ENCODE measurements at regions not wholly inside any gene's neighbourhood (a gene's known extent, or its start where the extent isn't known, plus 50 kb on each side); places are given as distances from the start of the nearest gene placed in this dataset.

DNA sequence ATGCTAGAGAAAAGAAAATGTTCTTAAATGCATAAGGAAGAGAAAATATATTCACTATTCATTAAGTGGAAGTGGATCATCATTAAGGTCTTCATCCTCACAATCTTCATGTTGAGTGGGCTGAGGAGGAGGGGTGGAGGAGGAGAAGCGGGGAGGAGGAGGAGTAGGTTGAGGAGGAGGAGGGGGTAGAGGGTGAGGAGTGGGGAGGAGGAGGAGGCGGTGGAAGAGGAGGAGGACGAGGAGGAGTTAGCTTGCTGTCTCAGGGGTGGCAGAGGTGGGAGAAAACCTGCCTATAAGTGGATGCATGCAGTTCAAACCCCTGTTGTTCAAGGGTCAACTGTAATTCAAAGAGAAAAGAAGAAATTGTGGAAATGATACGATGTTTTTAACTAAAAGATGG lies 71.6 kb downstream of the MYEOV start:
- DNase-seq (ENCODE audit: low read depth): no peak

DNA sequence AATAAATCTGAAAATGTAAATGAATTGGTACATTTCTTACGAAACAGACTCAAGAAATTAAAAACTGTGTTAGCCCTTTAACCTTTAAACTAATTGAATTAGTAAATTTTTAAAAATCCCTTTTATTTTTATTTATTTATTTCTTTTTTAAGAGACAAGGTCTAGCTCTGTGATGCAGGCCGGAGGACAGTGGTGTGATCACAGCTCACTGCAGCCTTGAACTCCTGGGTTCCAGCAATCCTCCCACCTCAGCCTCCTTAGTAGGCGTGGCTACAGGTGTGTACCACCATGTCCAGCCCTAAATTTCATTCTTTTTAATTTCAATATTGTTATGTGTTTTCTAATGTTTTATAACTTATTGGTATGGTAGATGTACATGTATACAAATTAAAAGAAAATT lies 72.6 kb downstream of the MYEOV start:
- DNase-seq (ENCODE audit: low read depth): no peak

DNA sequence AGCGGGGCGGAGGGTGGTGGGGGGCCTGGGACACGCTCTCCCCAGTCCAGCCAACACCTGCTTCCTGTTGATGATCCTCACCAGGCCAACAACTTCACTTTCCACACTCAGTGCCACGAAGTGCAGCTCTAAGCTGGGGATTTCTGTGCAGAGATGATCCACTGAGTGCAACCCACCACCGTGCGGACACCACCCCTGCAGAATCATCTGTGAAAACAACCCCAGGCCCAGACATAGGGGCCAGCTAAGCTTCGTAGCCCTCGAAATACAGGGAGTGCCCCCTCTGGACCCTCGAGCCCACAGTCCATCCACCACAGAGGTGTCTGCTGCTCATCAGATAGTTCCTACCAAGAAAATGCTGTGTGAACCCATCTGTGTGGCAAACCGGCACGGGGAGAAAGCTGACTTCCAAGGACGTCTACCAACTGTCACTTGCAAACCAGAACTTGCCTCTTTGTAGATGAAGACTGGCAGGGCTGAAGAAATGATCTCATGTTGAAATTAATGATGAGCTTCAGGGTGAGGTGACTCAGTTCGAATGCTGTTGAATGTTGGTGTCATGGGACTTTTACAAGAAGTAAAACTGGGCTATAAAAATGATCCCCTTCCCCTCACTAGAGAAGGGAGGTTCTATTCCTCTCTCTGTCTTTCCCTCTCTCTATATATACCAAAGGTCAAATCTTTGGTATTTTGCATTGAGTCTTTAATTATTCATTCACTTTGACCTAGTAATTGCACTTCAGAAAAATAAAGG lies 73.4 kb downstream of the MYEOV start:
- DNase-seq (ENCODE audit: low read depth): no peak

DNA sequence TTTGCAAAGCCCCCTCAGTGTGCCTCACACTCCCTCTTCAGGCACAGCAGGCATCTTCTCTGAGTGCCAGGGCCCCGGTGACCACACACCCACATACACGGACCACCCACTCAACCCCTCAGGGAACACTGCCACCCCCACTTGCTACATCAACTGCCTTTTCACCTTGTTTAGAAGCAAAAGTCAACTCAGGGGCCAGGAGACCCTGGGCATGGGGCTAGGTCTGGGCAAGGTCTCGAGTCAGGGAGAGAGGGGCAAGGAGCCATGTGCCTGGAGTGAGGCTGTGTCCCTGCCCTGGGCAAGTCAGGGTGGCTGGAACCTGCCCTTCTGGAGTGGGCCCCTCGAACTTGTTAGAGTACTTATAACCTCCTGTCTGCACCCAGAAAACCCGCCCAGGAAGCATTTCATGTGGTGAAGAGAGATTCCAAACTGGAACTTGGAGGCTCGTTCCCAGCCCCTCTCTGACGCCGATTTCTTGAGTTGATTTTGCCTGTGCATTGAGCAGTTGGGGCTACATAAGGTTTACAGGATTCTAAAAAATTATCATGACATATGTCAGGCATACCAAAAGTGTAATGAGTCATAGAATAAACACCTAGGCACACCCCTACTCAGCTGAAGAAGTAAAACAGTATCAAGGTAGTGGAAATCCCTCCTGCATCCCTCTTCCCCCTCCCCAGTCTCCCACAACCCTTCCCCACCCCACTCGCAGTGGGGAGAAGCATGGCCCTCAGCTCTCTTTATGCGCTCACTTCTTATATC lies 74.3 kb downstream of the MYEOV start:
- DNase-seq (ENCODE audit: low read depth): no peak

DNA sequence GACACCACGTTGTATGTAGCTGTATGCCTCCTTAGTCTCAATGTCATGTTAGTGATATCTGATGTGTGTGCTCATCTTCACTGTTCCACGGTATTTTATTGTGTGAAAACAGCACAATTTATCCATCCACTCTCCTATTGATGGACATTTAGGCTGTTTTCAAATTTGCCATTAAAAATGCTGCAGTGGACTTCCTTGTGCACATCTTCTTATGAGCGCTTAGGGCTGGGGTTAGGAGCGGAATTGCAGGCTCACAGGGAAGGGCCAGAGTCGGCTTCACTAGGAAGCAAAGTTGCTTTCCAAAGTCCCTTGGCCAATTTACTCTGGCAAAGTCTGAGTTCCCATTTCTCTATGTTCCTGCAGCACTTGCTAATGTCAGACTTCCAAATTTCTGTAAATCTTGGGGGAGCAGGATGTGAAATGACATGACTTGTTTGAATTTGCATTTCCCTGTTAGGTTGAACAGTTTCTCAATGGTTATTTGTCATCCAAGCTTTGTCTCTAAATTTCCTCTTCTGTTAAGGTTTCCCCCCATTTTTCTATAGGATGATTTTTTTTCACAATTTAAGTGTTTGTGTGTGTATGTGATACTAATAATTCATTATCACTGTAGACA lies 75.4 kb downstream of the MYEOV start:
- DNase-seq (ENCODE audit: low read depth): no peak

DNA sequence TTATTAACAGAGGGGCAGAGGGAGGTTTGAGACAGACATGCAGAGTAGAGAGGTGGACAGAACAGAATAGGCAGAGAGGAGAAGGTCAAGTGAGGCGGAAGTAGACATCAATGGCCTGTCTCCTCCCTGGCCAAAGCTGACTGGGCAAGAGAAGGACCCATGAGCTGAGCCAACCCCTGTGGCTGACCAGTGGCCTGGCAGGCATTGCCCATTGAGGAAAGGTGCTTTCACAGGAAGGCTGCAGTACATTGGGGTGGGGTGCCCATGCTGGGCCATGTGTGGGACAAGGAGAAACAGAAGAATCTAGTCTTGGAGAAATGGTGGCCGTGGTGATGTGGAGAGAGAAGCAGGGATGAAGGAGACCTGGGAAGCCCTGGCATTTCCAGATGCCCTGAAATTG lies 76.0 kb downstream of the MYEOV start:
- no peak for DNase-seq (ENCODE audit: low read depth)

DNA sequence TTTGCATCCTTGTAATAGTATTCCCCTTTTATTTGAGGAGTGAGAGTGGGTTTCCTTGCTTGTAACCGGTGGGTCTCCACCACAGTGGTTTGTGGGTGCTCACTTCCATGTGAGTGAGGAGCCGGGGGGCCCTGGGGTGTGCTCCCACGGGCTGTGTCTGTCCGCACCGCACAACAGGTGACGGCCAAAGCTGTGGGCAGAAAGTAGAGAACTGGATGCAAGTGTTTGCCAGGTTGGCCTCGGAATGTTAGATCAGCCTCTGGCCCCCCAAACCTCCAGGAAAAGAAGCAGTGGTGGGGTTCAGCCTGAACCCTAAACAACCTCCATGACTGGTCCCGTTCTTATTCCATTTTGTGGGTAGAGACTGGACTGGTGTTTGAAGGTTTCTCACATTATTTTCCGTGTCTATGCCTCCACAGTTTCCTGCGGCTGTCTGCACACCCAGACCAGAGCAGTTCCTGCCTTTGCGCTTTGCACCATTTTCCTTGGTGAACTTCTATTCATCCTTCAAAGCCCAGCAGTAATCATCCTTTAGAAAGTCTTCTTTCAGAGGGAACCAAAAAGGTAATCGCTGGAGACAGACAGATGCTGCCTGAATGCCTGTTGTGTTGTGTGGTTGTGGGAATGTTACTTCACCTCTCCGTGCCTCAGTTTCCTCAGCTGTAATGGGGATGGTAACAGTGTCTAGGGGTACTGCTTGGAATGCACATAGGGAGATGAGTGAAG lies 77.2 kb downstream of the MYEOV start:
- no peak for DNase-seq (ENCODE audit: low read depth)

DNA sequence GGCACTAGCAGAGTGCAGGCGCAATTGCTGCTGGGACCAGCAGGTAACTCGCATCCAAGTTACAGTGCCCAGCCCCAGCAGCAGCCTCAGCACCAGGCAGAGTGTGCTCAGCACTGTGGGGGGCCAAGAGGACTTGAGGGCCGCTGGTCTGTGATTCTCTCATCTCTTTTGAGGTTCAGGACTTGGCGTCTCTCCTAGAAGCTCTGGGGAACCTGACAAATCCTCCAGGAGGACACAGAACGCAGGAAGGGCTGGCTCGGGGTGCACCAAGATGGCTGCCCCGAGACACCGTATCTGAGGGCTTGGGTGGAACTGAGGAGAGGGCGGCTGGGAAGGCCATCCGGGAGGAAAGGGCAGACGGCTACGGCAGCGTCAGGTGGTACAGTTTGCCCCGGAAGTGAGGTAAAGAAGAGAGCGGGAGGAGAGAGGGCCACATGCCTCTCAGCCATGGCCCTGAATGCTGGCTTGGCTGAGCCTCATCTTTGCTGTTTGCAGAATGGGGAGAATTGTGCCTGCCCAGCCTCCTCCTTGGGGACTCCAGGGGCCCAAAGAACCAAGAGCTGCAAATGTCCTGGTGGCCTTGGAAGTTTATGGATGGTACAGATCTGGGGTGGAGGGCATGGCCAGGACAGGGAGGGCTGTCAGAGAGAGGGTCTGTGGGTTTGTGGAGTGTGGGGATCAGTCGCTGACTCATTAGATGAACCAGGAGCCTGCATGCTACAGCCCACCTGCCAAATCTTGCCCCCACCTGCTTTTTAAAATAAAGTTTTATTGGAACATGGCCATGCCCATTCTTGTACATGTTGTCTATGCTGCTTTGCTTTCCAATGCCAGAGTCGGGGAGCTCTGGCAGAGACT lies 78.0 kb downstream of the MYEOV start:
- DNase-seq (ENCODE audit: low read depth): no peak

DNA sequence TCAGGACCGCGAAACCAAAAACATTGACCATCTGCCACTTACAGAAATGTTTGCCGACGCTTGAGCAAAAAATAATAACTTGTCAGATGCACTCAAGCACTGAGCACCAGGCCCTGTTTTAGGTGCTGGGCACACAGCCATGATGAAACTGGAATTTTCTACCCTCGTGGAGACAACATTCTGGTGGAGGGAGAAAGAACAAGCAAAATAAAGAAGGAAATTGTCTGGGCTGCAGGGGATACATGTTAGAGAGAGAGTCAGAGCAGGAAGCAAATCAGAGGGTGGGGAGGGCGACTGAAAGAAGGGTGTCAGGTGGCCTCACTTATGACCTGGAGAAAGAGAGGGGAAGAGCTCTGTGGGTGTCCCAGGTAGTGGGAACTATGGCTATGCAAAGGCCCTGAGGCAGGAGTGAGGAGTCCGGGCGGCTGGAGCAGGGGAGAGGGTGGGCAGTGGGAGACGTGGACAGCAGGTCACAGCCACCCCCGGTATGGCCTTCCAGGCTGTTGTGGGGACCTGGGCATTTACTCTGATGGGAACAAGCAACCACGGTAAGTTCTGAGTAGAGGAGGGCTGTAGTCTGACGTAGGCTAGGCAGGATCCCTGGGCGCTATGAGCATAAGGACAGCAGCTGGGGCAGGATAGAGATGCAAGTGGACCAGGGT lies 78.8 kb downstream of the MYEOV start:
- DNase-seq (ENCODE audit: low read depth): no peak

DNA sequence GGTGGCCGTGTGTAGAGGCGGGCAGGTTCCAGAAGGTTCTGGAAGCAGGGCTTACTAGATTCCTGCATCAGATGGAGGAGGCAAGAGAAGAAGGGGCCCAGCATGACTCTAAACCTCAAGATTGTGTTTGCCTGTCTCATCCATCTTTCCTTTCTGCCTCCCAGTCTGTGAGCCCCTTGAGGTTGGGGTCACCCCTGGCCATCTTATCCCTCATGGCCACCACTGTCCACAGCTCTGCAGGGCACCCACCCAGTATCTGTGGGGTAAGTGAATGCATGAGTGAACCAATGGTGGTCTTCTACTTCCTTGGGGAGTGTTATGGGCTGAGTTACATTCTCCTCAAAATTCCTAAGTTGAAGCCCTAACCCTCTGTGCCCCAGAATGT lies 79.3 kb downstream of the MYEOV start:
- no peak for DNase-seq (ENCODE audit: low read depth)

DNA sequence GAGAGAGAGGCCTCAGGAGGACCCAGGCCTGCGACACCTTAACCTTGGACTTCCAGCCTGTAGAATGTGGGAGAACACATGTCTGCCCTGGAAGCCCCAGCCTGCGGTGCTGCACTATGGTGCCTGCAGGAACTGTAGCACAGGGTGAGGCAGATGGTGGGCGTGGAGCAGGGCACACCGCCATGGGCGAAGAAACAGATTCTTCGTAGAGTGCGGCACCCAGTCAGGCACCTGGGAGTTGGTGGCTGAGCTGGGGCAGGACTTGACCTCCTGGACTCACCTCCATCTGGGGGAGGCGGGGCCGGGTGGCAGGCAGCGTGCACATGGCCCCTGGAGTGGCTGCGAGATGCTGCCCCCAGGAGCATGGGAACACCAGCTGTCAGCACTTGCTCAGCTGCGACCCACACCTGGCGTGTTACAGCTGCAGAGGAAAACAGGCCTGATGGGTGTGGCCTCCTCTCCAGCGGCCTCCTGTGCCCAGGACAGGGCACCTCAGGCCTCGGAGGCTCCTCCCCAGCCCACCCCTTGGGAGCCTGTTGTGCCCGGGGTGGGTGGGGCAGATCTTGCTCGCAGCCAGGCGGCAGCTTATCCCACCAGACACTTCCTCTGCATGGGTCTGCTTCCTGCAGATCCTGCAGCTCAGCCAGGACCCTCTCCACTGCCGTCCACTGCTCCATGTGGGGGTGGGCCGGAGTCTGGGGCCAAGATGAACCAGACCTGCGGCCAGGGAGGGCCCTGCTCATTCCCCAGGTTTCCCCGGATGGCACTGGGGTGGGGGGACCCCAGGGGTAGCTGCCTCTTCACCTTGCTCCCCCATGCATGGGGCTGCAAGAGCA lies 80.4 kb downstream of the MYEOV start:
- DNase-seq (ENCODE audit: low read depth): no peak

DNA sequence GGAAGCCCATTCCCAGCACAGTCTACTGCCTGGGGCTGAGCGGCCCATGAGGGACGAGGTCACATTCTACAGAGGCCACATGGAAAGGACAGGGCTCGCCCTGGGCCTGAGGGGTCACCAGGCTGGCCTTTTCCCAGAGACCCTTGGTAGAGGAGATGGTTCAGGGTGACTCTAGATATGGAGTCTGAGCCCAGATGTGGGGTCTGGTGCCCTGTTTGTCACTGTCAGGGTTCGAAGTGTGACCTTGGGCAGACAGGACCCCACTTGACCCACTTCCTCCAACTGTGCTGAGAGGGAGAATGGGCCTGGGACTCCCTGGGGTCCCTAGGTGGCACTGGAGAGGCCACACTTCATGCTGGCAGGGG lies 81.0 kb downstream of the MYEOV start:
- DNase-seq (ENCODE audit: low read depth): no peak

DNA sequence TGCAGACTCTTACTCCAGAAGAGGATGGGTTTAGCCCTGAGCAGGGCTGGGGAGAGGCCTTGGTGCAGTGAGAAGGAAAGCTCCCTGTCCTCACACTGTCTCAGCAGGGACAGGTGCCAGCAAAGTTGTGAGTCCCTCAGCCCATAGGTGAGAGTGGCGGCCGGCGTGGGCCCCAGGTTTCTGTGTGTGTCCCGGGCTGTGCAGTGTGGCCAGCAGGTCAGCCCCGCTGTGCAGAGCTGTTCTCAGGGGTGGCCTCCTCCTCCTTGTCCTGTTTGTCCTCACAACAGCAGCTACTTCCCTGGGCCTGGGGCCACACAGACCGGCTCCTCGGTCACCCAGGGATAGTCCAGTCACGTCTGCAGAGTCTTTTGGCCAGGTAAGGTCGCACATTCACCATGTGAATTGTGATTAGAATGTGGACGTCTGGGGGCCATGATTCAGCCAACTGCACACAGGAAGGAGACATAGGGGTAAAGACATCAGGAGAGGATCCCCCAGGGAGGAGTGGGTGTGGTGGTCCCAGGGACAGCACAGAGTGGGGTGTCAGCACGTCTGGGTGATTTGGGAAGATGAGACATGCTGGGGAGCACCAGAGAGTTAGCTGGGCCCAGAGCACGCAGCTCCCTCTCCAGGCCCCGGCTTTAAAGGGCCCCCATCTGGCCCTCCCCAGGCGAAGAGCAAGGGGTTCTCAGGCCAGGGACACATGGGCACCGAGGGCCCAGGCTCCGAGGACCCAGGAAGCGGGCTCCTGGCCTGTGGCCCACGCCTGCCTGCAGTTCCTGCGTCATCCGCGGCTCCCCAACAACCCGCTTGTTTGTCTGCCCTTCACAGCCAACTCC lies 81.6 kb downstream of the MYEOV start:
- DNase-seq (ENCODE audit: low read depth): no peak

DNA sequence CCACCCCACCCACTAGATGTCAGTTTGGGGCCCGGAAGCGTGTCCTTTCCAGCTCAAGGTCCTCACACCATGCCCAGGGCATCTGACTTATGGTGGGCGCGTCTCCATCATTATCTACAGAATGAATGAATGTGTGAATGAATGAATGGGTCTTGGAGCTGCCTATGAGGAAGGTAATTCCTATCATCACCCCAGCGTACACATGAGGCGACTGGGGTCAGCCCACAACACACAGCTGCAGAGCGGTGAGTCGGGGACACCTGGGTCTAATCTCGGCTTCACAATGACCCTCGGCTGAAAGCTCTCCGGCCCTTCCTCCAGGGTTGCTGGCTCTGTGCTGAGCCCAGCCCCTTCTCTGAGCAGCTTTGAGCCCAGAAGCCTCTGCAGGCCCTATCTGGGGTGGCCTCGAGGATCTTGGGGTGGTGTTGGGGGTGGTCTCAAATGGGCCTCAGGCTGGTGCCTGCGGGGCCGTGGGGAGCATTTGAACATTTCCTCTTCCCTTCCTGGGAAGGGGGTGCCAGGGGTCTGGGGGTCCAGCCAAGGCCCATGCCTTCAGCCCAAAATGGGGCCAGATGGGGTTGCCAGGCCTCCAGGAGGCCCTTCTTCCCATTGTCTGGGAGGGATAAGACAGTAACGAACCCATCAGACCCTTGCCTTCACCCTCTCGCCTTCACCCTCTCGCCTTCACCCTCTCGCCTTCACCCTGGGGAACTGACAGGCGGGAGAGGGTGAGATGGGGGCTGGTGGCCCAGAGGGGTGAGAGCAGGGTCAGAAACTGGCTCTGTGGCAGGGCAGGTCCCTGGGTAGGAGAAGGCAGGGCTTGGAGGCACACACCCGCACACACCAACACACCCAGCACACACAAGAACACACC lies 82.4 kb downstream of the MYEOV start:
- DNase-seq (ENCODE audit: low read depth): no peak

DNA sequence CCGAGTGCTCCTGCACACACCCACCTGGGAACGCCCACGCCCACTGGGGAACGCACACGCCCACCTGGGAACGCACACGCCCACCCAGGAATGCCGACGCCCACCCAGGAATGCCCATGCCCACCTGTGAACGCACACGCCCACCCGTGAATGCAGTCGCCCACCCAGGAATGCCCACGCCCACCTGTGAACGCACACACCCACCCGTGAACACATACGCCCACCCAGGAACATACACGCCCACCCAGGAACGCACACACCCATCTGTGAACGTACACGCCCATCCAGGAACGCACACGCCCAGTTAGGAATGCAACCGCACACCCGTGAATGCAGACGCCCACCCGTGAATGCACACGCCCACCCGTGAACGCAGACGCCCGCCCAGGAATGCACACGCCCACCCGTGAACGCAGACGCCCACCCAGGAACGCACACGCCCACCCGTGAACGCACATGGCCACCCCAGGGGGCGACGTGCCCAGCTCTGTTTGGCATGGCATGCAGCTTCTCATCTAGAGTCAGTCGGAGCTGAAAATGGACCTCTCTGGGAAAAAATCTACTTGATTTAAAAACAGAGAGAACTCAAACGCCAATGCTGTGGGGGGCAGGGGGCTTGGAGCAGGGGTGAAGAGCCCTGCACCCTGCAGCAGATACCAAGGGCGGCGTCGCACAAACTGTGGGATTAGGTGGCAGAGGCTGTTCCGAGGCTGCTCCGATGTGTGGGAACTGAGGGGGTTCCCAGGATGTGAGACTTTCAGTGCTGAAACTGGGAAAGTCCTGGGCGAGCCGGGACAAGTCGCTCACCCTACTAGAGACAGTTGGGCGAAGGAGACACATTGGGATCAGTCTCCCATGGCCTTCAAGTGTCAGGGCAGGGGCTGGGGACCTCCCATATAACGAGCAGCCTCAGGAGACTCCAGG lies 83.3 kb downstream of the MYEOV start:
- DNase-seq (ENCODE audit: low read depth): no peak

DNA sequence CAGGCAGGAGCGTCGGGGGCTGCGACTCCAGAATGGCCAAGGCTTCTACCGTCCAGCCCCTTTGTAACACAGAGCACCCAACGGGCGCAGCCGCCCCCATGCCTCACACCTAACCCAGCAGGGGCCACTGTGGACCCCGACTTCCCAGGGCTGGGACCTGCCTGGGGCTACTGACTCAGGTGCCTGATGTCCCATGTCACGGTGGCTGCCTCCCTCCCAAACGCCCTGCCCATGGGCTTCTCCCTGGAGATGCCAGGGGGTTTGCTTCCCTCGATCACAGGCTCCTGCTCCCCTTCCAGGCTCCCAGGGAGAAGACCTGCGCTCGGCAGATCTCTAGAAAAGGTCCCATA lies 84.0 kb downstream of the MYEOV start:
- DNase-seq (ENCODE audit: low read depth): no peak

All from Daoy (cell line).